ENCODE measurements at regions not wholly inside any gene's neighbourhood (a gene's known extent, or its start where the extent isn't known, plus 50 kb on each side); places are given as distances from the start of the nearest gene placed in this dataset.

GRCh38 chr17:68657576-68657975 lies 56.4 kb upstream of the FAM20A start:
- no peak overlapping the region for H3K4me3 ChIP-seq (ENCODE audit: low read depth, low read length)
- no peak overlapping the region for H3K27ac ChIP-seq (ENCODE audit: low read depth, low read length)
- H3K27me3 ChIP-seq (ENCODE audit: control insufficient read depth, insufficient read depth, low read length), result no peaks in the 10 kb centered on the region
- H3K9ac ChIP-seq (ENCODE audit: low read depth, low read length), result no peak overlapping the region
- H3K36me3 ChIP-seq (ENCODE audit: control insufficient read depth, insufficient read depth, low read length), result no peaks in the 10 kb centered on the region
- peaks cover 19% of the 10 kb centered on the region for H3K4me1 ChIP-seq (ENCODE audit: control insufficient read depth, insufficient read depth, low read length)
- no peaks in the 10 kb centered on the region for H3K9me3 ChIP-seq (ENCODE audit: control insufficient read depth, insufficient read depth, low read length)

DNA sequence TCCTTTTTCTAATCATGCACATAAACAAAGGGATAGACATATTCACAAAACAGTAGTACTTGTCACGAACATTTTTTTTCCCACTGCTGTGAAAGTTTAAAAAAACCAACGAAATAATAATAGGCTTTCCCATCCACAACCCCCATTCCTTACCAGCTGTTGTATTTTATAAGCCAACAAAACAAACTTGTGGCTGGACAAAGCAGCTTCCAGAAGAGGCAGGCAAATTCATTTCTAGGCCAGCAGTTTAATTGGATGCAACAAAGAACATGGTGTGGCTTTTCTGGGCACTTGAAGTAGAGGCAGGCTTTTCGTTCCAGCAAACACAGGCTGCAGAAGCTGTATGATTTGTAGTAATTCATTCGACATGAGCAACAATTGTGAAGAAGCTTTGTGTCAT lies 56.0 kb upstream of the FAM20A start:
- Histone ChIP-seq H3K27ac (ENCODE audit: low read depth, low read length) (no peak overlapping the region), H3K4me1 (ENCODE audit: control insufficient read depth, insufficient read depth, low read length) (peaks cover 15% of the 10 kb centered on the region), H3K9me3 (ENCODE audit: control insufficient read depth, insufficient read depth, low read length) (no peaks in the 10 kb centered on the region), H3K4me3 (ENCODE audit: low read depth, low read length) (no peak overlapping the region), H3K9ac (ENCODE audit: low read depth, low read length) (no peak overlapping the region), H3K36me3 (ENCODE audit: control insufficient read depth, insufficient read depth, low read length) (no peaks in the 10 kb centered on the region), H3K27me3 (ENCODE audit: control insufficient read depth, insufficient read depth, low read length) (no peaks in the 10 kb centered on the region)

- H3K9ac ChIP-seq (ENCODE audit: low read depth, low read length), result no peak overlapping the region
- no peak overlapping the region for H3K4me3 ChIP-seq (ENCODE audit: low read depth, low read length)
- H3K27me3 ChIP-seq (ENCODE audit: control insufficient read depth, insufficient read depth, low read length), result no peaks in the 10 kb centered on the region
- peaks cover 11% of the 10 kb centered on the region for H3K4me1 ChIP-seq (ENCODE audit: control insufficient read depth, insufficient read depth, low read length)
- H3K27ac ChIP-seq (ENCODE audit: low read depth, low read length), result no peak overlapping the region
- no peaks in the 10 kb centered on the region for H3K36me3 ChIP-seq (ENCODE audit: control insufficient read depth, insufficient read depth, low read length)
- no peaks in the 10 kb centered on the region for H3K9me3 ChIP-seq (ENCODE audit: control insufficient read depth, insufficient read depth, low read length)
Observed at GRCh38 chr17:68656666-68657065, 55.5 kb upstream of the FAM20A start.
